Mesothelial cell of epicardium (in vitro differentiated cells): ENCODE measurements at regions not wholly inside any gene's neighbourhood (a gene's known extent, or its start where the extent isn't known, plus 50 kb on each side); places are given as distances from the start of the nearest gene placed in this dataset.

Experiments used
- DNase-seq, 2 experiments: peaks; one replicate each; pipeline ENCODE4 v3.0.0; 2021; ENCODE audit warnings: low spot score in 2 of 2; ENCODE audit not compliant: unreplicated experiment in 2 of 2
- H3K27ac Mint-ChIP-seq: 2 replicates; pipeline ENCODE4 v1.8.0; 2021; ENCODE audit warnings: mixed read lengths
- H3K27me3 Mint-ChIP-seq: 2 replicates; pipeline ENCODE4 v1.8.0; 2021; ENCODE audit warnings: low read depth, mixed read lengths
- H3K36me3 Mint-ChIP-seq: 2 replicates; pipeline ENCODE4 v1.8.0; 2021; ENCODE audit warnings: mixed read lengths
- H3K4me1 Mint-ChIP-seq: 2 replicates; pipeline ENCODE4 v1.8.0; 2021; ENCODE audit warnings: mixed read lengths
- H3K4me3 Mint-ChIP-seq: 2 replicates; pipeline ENCODE4 v1.8.0; 2021; ENCODE audit warnings: mild to moderate bottlenecking, moderate library complexity, mixed read lengths
- H3K9me3 Mint-ChIP-seq: 2 replicates; pipeline ENCODE4 v1.8.0; 2021; ENCODE audit warnings: mixed read lengths
- CTCF ChIP-seq: fragments of 200-600 bp; sonication (generic); IDR thresholded peaks from one replicate; pipeline ENCODE4 v1.5.0; 2021; ENCODE audit warnings: antibody characterized with exemption; ENCODE audit not compliant: unreplicated experiment

- no peak for DNase-seq
- TF ChIP-seq CTCF, result no peak
- Mint-ChIP-seq H3K4me3 (no peak overlapping the region), H3K36me3 (no peaks in the 10 kb centered on the region), H3K27me3 (peaks cover 78% of the 10 kb centered on the region), H3K4me1 (no peaks in the 10 kb centered on the region), H3K27ac (no peak overlapping the region), H3K9me3 (no peaks in the 10 kb centered on the region)
Measured at GRCh38 chr5:155735388-155735787, 591.6 kb upstream of the SGCD start.

- H3K36me3 Mint-ChIP-seq, result no peaks in the 10 kb centered on the region
- H3K4me3 Mint-ChIP-seq, result no peak overlapping the region
- no peak for DNase-seq
- H3K27ac Mint-ChIP-seq, result no peak overlapping the region
- no peaks in the 10 kb centered on the region for H3K4me1 Mint-ChIP-seq
- no peak for TF ChIP-seq CTCF
- peaks cover 2% of the 10 kb centered on the region for H3K9me3 Mint-ChIP-seq
- peaks cover 53% of the 10 kb centered on the region for H3K27me3 Mint-ChIP-seq
Measured at GRCh38 chr5:155738616-155739015, 588.3 kb upstream of the SGCD start.

- Mint-ChIP-seq H3K36me3 (no peaks in the 10 kb centered on the region), H3K27me3 (peaks cover 15% of the 10 kb centered on the region), H3K4me1 (no peaks in the 10 kb centered on the region), H3K9me3 (peaks cover 29% of the 10 kb centered on the region), H3K27ac (no peak overlapping the region), H3K4me3 (no peak overlapping the region)
- no peak for TF ChIP-seq CTCF
- DNase-seq, result no peak
Measured at GRCh38 chr5:155746367-155747038, 580.5 kb upstream of the SGCD start.

- Mint-ChIP-seq H3K9me3 (peaks cover 15% of the 10 kb centered on the region), H3K4me1 (no peaks in the 10 kb centered on the region), H3K4me3 (no peak overlapping the region), H3K27me3 (peaks cover 35% of the 10 kb centered on the region), H3K27ac (no peak overlapping the region), H3K36me3 (no peaks in the 10 kb centered on the region)
- DNase-seq, result no peak
- no peak for TF ChIP-seq CTCF
Measured at GRCh38 chr5:155750101-155750500, 576.9 kb upstream of the SGCD start.

- H3K27me3 Mint-ChIP-seq, result peaks cover 38% of the 10 kb centered on the region
- H3K9me3 Mint-ChIP-seq, result peaks cover 11% of the 10 kb centered on the region
- no peak overlapping the region for H3K4me3 Mint-ChIP-seq
- no peaks in the 10 kb centered on the region for H3K36me3 Mint-ChIP-seq
- no peak for DNase-seq
- no peaks in the 10 kb centered on the region for H3K4me1 Mint-ChIP-seq
- H3K27ac Mint-ChIP-seq, result no peak overlapping the region
- no peak for TF ChIP-seq CTCF
Measured at GRCh38 chr5:155750571-155750970, 576.4 kb upstream of the SGCD start.
